ENCODE measurements at regions not wholly inside any gene's neighbourhood (a gene's known extent, or its start where the extent isn't known, plus 50 kb on each side); places are given as distances from the start of the nearest gene placed in this dataset.

DNA sequence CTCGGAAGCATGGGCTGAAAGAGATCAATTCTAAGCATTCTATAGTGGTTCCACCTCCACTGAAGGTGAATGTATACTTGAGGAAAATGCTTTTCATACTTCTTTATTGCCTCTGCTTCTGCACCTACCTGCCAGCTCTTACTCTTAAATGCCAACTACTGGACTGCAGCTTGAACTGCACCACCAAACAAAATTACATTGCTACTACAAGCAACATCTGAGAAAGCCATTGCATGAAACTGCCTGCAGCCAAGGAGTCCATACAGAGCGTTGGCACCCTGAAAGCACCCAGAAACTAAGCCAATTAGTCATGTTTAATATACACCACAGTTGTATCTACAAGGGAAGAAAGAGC, 440.9 kb downstream of the BTBD3 start:
- DNase-seq (ENCODE audit: low read depth) = no peak

DNA sequence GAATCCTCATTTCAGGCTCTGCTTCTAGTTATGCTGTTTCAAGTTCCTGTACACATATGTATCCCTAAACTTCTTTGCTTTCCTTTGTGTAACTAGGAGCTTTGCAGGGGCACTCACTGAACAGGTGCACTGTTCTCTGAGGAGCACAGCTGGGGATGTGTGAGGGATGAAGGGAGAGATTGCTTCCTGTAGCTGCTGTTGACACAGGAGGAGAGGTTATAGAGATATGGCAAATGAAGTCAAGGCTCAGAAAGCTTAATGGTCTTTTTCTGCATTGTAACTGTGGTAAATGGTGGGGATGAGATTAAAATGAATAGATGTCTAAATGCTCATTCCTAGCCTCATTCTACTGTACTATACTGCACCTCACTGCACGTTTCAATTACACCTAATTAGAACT, 454.3 kb downstream of the BTBD3 start:
- DNase-seq (ENCODE audit: low read depth) = no peak

DNA sequence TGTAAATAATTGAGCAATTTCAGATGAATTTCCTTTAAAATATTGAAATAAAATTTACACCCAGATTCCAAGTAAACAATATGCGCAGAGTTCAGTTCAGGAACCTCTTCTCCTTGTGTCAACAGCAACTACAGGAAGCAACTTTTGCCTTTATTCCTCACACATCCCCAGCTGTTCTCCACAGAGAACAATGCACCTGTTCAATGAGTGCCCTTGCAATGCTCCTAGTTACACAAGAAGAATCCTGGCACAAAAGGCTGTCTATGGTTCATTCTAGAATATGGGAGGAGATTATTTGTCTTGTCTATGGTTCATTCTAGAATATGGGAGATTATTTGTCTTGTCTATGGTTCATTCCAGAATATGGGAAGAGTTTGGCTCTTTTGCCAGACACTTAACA, 454.9 kb downstream of the BTBD3 start:
- DNase-seq (ENCODE audit: low read depth) = no peak

GRCh38 chr20:12375967-12376366, 458.3 kb downstream of the BTBD3 start:
- no peak for DNase-seq (ENCODE audit: low read depth)

DNA sequence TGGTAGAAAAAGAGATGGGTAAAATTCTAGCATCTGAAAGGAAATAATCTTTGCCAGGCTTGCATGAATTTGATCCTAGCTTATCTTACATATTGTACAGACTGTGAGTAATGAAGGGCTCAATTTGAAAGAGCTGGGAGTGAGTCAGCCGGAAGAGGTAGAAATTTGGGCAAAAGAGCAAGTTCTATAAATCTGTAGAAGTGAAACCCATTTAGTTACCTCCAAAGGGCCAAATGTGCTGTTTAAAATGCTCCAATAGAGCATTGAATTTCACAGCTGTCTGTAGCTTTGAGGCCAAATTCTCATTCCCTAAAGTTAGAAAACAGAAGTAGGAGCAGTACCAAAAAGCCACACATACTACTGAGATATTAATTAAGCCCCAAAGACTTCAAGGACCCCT, 466.1 kb downstream of the BTBD3 start:
- peak; percentile 67 for DNase-seq (ENCODE audit: low read depth)

DNA sequence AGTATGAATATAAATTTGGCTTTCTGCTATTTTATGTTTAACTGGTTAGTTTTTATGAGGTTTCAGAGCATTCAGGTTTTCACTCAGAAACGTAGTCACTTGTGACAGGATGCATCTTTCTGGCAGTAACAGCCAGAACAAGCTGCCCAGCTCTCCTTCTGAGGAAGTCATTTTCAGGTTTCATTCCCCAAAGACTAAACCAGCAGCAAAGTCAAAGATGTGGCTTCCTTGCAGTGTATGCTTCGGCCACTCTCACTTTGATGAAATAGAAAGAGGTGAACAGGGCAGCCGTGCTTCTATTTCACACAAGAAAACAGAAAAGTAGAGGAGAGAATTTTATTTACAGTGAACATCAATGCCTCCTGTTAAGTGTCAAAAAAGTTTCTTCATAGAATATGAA, 469.1 kb downstream of the BTBD3 start:
- DNase-seq (ENCODE audit: low read depth) = no peak

DNA sequence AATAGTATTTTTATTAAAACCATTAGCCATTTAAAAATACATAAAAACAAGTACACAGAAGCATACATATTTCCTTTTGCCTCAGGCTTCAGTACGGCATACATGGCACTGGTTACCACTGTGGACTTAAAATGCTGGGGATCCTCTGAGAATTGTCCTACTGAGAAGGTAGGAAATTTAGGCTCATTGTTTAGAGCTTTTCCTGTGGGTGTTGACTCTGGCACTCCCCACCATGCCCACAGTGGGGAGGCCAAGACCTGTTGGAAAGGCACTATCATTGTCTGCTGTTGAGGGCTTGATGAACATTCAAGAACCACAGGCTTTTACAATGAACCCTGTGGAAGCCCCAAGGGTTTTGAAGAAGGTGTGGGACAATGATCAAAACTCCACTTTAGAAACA, 473.4 kb downstream of the BTBD3 start:
- DNase-seq (ENCODE audit: low read depth) = peak; percentile 32

DNA sequence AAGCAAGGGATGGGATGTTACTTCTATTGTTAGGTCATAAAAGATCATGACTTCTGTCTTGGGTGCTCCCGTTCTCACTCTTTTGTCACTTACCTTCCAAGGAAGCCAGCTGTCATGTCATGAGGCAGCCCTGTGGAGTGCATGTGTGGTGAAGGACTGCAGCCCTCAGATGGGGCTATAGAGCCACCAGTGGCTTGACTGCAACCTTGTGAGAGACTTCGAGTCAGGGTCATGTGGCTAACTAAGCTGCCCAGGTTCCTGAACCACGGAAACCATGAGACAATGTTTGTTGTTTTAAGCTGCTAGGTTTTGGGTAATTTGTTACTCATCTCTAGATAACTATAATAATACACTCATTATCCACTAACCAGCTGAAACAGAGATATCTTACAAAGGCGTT, 477.1 kb downstream of the BTBD3 start:
- peak; percentile 79 for DNase-seq (ENCODE audit: low read depth)

DNA sequence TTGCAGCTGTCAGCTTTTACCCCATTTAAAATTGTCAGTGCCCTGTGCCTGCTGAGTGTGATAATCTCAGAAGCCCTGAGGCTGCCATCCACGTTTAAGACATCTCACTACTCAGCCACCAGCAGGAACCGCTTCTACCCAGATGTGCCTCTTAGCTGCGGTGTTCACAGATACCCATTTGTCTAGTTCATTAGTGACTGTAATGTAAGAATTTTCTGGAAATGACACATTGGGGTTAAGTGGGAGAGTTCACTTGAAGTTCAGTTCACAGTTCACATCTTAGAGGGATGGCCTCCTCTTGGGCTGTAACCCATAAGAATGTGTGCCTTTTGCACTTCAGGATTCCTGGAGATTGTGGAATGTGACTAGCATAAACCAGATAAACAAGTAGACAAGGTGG, 477.7 kb downstream of the BTBD3 start:
- peak; percentile 59 for DNase-seq (ENCODE audit: low read depth)

GRCh38 chr20:12395760-12396159, 478.1 kb downstream of the BTBD3 start:
- DNase-seq (ENCODE audit: low read depth) = no peak

DNA sequence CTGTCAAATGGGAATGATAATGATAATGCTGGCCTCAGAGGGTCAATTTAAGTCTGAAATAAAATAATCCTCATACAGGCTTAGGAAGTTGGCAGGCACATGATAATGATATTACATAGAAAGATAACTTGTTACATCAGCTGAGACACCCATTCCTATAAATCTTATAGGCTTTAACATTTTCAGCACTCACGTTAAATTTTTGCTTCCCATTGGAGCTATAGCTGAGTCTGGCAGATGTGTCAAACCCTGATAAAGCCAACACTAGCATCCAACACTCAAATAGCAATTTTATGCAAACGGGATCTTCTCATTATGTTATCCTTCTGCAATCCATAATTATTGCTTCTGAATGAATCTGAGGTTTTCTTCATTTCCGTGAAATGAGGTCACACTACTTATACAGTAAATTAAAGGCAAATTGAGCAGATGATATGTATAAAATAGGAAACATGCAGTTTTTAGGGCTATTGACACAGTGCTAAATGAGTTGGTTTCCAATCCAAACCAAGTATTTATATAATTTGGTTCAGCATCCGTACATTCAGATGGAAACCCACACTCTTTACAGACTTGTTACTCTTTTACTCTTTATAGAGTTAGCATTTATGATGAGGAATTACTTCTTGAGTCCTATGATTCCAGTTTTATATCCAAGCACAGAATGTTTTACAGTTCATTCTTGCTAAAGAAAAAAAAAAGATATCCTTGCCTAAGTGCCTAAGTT, 481.6 kb downstream of the BTBD3 start:
- DNase-seq (ENCODE audit: low read depth) = no peak

DNA sequence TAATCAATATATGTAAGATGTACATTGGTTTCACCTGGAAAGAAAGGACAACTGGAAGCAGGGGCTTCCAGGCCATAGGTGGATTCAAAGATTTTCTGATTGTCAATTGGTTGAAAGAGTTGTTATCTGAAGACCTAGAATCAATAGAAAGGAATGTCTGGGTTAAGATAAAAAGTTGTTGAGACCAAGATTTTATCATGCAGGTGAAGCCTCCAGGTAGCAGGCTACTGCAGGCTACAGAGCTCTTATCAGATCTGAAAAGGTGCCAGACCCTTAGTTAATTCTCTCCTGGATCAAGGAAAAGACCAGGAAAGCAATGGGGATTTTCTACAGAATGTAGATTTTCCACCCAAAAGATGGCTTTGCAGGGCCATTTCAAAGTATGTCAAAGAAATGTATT, 487.2 kb downstream of the BTBD3 start:
- DNase-seq (ENCODE audit: low read depth) = no peak

DNA sequence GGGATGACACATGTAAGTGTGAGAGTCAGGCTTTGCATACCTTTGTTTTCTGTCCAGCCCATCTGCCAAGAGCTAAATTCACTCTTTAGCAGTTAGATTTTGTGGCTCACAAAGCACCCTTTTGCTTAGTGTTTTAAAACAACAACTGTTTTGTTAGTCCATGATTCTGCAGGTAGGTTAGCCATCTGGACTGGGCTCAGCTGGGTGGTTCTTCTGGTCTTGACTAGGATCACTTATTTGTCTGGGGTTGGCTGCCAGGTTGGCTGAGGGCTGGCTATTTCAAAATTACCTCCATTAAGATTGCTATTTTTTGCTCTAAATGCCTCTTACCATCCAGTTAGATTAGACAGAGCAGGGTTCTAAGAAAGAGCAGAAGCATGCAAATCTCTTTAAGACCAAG, 489.3 kb downstream of the BTBD3 start:
- DNase-seq (ENCODE audit: low read depth) = no peak

- peak; percentile 34 for DNase-seq (ENCODE audit: low read depth)
These were observed 491.8 kb downstream of the BTBD3 start for GRCh38 chr20:12409501-12409900.

- no peak for DNase-seq (ENCODE audit: low read depth)
These were observed 493.1 kb downstream of the BTBD3 start for GRCh38 chr20:12410783-12411182.

DNA sequence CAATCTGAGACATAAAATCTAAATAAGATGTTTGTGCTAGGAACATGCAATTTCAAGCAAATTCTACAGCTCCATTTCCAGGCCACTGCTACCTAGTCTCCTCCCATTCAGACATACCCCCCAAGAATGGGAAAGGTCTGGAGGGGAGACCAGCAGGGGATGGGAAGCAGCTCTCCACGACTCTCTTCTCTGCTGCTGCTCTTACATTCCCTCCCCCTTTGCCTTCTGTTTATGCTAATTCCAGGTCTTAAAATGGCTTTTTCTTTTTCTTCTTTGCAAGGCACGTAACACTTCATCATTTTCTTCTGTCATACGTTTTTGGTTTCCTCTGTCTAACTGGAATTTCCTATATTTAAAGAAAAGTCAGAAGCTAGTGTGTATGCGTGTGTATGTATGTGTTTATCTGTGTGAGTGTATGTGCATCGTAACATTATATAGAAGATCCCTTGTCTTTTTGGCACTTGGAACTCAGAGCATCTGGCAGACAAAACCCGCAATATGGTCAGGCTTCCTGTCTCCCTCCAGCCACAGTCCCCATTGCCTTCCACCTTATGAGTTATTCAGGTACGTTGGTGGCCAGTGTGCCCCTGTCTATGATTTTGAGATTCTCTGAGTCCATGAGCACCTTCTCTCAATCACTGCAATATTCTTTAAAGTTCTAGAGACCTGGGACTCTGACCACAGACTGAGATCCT, 493.7 kb downstream of the BTBD3 start:
- no peak for DNase-seq (ENCODE audit: low read depth)

DNA sequence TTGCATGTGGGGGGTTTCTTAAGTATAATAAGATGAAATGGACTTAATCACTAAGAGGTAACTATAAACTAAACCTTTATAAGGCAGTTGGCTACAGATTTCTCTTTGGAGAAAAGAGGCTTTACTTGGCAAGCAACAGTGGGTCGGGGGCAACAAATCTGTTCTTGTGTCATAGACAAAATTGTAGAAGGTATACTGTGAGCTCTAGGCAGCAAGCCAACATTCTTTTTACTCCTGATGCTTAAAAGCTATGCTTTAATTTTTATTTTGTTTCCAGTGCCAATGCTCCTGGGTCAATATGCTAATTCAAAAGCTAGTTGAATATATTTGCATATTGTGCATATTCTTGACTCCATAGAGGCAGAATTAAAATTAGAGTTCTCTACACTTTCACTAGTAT, 495.4 kb downstream of the BTBD3 start:
- DNase-seq (ENCODE audit: low read depth) = no peak

DNA sequence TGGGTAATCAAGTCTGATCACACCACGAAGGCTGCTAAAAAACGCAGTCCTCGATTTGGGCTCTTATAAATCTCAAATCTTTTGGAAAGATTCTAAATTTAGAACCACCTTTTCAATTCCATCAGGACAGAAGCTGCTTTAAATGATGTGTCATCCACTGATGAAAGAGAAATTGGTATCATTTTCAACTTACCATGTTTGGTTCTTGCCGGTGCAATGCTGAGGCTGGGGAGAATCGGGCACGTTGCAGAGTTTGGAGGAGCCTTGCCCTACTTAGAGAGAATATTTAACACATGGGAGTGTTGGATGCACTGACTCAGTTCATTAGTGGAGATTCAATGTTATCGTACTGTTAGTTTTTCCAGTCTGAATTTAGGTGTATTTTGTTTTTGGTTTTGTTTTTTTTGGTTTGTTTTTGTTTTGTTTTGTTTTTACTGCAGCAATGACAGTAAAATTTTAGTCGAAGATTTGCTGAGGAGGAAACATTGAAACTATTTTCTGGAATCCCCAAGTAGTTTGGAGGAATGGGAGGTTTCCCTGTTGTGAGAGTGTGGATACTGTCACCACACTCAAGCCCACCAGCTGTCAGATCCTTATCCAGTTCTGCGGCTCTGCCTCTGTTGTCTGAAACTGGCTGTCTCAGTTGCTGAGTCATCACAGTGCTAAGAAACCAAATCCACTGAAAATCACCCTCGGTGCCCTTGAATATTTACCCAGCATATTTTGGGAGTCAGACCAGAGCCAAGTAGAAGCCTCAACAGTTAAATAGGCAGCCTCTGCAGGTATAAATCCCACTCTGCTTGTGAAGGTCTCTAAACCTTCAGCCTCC, 497.0 kb downstream of the BTBD3 start:
- peak; percentile 55 for DNase-seq (ENCODE audit: low read depth)

DNA sequence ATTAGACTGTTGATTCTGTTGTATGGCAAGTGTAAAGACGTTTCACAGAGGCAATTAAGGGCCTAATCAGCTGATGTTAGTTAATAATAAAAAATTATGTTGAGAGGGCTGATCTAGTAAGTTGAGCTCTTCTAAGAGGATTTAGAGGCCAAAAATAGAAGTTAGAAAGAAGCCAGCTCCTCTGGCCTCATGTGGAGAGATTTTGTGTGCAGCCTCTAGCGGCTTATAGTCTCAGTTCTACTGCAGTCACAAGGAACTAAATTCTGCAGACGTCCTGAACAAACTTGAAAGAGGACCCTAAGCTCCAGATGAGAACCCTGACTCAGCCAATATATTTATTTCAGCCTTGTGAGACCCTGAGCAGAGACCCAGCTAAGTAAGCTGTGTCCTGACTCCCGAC, 498.6 kb downstream of the BTBD3 start:
- DNase-seq (ENCODE audit: low read depth) = no peak

DNA sequence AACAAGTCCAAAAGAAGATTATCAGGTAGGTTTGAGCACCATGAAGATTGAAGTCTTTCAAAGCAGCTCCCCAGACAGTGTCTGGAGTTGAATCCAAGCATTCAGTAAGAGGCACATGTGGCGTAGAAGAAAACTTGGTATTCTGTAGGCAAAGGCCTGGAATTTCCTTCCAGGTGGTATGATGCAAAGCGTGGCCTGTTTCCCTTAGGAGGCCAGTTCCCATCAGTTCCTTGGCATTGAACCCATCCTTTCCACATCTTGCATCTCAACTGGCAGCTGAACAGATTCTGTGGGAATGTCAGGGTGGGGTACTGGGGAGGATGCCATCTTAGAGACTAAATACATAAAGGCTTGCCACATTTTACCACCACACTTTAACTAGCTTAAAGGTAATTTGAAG, 516.0 kb downstream of the BTBD3 start:
- no peak for DNase-seq (ENCODE audit: low read depth)

DNA sequence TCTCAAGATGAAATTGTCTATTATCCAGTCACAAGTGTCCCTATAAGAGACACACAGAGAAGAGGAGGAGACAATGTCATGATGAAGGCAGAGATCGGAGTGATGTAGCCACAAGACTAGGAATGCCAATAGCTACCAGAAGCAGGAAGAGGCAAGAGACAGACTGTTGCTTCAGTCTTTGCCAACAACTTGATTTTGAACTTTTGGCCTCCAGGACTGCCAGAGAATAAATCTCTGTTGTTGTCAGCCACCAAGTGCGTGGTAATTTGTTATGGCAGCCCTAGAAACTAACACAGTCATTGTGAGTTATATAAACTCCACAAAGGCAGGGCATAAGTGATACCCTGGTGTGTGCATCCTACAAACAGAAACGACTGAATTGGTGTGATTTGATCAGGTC, 517.0 kb downstream of the BTBD3 start:
- DNase-seq (ENCODE audit: low read depth) = no peak

GRCh38 chr20:12435268-12435667, 517.6 kb downstream of the BTBD3 start:
- DNase-seq (ENCODE audit: low read depth) = no peak

DNA sequence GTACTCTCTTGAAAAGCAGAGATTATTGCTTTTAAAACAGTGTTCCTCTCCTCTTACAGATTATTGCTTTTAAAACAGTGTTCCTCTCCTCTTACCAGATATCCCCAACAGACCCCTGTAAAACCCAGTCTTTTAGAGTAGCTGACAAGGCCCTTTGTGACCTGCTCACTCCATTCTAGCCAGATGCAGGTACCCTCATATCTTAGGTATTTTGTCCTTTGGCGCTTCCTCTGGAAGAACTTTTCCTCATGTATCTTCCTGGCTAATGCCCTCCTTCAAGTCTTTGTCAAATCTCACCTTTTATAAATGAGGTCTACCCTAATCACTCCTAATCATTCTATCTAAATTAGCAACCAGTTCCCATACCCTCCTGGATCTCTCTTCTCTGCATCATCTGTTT, 536.0 kb downstream of the BTBD3 start:
- DNase-seq (ENCODE audit: low read depth) = no peak

All from M059J (cell line).